ENCODE measurements at regions not wholly inside any gene's neighbourhood (a gene's known extent, or its start where the extent isn't known, plus 50 kb on each side); places are given as distances from the start of the nearest gene placed in this dataset.
"Not testable (repeated sequence)": the region's sequence is repeated elsewhere in the genome, so short reads cannot be mapped to it uniquely, and the experiment has no call there.

DNA sequence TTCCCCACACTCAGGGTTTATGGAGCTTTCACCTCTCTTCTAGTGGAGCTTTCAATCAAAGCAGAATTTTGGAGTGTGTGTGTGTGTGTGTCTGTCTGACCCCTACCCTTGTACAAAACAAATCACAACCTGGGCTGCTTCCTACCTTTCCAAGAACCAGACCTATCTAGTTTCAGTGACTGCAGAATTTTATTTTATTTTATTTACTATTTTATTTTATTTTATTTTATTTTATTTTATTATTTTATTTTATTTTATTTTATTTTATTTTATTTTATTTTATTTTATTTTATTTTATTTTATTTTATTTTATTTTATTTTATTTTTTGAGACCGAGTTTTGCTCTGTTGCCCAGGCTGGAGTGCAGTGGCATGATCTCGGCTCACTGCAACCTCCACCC lies 151.6 kb upstream of the SEMA6A start:
- TF ChIP-seq POLR2A, POLR2AphosphoS5, EP300 (IDR thresholded peaks at IDR 0.05): not testable (repeated sequence)
- TF ChIP-seq, protein P1, sequence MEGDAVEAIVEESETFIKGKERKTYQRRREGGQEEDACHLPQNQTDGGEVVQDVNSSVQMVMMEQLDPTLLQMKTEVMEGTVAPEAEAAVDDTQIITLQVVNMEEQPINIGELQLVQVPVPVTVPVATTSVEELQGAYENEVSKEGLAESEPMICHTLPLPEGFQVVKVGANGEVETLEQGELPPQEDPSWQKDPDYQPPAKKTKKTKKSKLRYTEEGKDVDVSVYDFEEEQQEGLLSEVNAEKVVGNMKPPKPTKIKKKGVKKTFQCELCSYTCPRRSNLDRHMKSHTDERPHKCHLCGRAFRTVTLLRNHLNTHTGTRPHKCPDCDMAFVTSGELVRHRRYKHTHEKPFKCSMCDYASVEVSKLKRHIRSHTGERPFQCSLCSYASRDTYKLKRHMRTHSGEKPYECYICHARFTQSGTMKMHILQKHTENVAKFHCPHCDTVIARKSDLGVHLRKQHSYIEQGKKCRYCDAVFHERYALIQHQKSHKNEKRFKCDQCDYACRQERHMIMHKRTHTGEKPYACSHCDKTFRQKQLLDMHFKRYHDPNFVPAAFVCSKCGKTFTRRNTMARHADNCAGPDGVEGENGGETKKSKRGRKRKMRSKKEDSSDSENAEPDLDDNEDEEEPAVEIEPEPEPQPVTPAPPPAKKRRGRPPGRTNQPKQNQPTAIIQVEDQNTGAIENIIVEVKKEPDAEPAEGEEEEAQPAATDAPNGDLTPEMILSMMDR (IDR thresholded peaks at IDR 0.05) = not testable (repeated sequence)
